Nephron (organoid): ENCODE measurements at regions not wholly inside any gene's neighbourhood (a gene's known extent, or its start where the extent isn't known, plus 50 kb on each side); places are given as distances from the start of the nearest gene placed in this dataset.
A peak's percentile ranks its signal among the peaks of the same experiment; 100 is the strongest.

ENCODE experiments used
- H3K27ac Mint-ChIP-seq, 3 experiments: 2 replicates each; pipeline ENCODE4 v1.8.0; 2020; ENCODE audit warnings: mixed read lengths in 3 of 3, mild to moderate bottlenecking in 2 of 3, moderate library complexity in 1 of 3
- H3K27me3 Mint-ChIP-seq: 2 replicates; pipeline ENCODE4 v1.8.0; 2021; ENCODE audit warnings: low read depth, mild to moderate bottlenecking, moderate library complexity, mixed read lengths
- H3K36me3 Mint-ChIP-seq: 2 replicates; pipeline ENCODE4 v1.8.0; 2020; ENCODE audit warnings: low read depth, mixed read lengths
- H3K4me1 Mint-ChIP-seq: 2 replicates; pipeline ENCODE4 v1.8.0; 2020; ENCODE audit warnings: mixed read lengths
- H3K4me3 Mint-ChIP-seq, 3 experiments: 2 replicates each; pipeline ENCODE4 v1.8.0; 2020; ENCODE audit warnings: mild to moderate bottlenecking in 3 of 3, mixed read lengths in 3 of 3, moderate library complexity in 2 of 3
- H3K9me3 Mint-ChIP-seq: 2 replicates; pipeline ENCODE4 v1.8.0; 2020; ENCODE audit warnings: mixed read lengths
- TF ChIP-seq, protein P1 (sequence below), 3 experiments: fragments of 200-600 bp; sonication (generic); IDR thresholded peaks; one replicate each; pipeline ENCODE4 v1.5.0; 2021; ENCODE audit warnings: antibody characterized with exemption in 3 of 3; ENCODE audit not compliant: unreplicated experiment in 3 of 3

GRCh38 chr5:74576941-74577456, 63.5 kb downstream of the ENC1 start:
- H3K4me1 Mint-ChIP-seq = peaks cover 29% of the 10 kb centered on the region
- H3K4me3 Mint-ChIP-seq = no peak overlapping the region
- H3K27me3 Mint-ChIP-seq = peaks cover 5% of the 10 kb centered on the region
- TF ChIP-seq, protein P1, sequence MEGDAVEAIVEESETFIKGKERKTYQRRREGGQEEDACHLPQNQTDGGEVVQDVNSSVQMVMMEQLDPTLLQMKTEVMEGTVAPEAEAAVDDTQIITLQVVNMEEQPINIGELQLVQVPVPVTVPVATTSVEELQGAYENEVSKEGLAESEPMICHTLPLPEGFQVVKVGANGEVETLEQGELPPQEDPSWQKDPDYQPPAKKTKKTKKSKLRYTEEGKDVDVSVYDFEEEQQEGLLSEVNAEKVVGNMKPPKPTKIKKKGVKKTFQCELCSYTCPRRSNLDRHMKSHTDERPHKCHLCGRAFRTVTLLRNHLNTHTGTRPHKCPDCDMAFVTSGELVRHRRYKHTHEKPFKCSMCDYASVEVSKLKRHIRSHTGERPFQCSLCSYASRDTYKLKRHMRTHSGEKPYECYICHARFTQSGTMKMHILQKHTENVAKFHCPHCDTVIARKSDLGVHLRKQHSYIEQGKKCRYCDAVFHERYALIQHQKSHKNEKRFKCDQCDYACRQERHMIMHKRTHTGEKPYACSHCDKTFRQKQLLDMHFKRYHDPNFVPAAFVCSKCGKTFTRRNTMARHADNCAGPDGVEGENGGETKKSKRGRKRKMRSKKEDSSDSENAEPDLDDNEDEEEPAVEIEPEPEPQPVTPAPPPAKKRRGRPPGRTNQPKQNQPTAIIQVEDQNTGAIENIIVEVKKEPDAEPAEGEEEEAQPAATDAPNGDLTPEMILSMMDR (IDR thresholded peaks at IDR 0.05; ENCODE audit: unreplicated experiment in 3 of 3) = no peak
- H3K27ac Mint-ChIP-seq = peak overlapping the region; percentile 74 to 94 (median 83)
- H3K36me3 Mint-ChIP-seq = no peaks in the 10 kb centered on the region
- no peaks in the 10 kb centered on the region for H3K9me3 Mint-ChIP-seq

- peaks cover 3% of the 10 kb centered on the region for H3K9me3 Mint-ChIP-seq
- H3K4me3 Mint-ChIP-seq = no peak overlapping the region
- no peaks in the 10 kb centered on the region for H3K36me3 Mint-ChIP-seq
- peaks cover 8% of the 10 kb centered on the region for H3K27me3 Mint-ChIP-seq
- TF ChIP-seq, protein P1 (IDR thresholded peaks at IDR 0.05; ENCODE audit: unreplicated experiment in 3 of 3) = no peak
- H3K27ac Mint-ChIP-seq = peak overlapping the region; percentile 30 to 82 (median 74)
- peaks cover 33% of the 10 kb centered on the region for H3K4me1 Mint-ChIP-seq
Measured at GRCh38 chr5:74575741-74576538, 64.6 kb downstream of the ENC1 start.

DNA sequence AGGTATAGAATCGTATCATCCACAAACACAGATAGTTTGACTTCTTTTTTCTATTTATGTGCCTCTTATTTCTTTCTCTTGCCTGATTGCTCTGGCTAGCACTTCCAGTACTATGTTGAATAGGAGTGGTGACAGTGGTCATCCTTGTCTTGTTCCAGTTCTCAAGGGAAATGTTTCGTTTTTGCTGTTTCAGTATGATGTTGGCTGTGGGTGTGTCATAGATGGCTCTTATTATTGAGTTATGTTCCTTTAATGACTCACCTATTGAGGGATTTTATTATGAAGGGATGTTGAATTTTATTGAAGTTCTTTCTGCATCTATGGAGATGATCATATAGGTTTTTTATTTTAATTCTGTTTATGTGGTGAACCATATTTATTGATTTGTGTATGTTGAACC, 70.3 kb downstream of the ENC1 start:
- H3K27ac Mint-ChIP-seq = no peak overlapping the region
- H3K4me3 Mint-ChIP-seq = no peak overlapping the region
- H3K9me3 Mint-ChIP-seq = peaks cover 13% of the 10 kb centered on the region
- peaks cover 4% of the 10 kb centered on the region for H3K27me3 Mint-ChIP-seq
- peaks cover 19% of the 10 kb centered on the region for H3K4me1 Mint-ChIP-seq
- H3K36me3 Mint-ChIP-seq = no peaks in the 10 kb centered on the region
- TF ChIP-seq, protein P1 (IDR thresholded peaks at IDR 0.05; ENCODE audit: unreplicated experiment in 3 of 3) = no peak

DNA sequence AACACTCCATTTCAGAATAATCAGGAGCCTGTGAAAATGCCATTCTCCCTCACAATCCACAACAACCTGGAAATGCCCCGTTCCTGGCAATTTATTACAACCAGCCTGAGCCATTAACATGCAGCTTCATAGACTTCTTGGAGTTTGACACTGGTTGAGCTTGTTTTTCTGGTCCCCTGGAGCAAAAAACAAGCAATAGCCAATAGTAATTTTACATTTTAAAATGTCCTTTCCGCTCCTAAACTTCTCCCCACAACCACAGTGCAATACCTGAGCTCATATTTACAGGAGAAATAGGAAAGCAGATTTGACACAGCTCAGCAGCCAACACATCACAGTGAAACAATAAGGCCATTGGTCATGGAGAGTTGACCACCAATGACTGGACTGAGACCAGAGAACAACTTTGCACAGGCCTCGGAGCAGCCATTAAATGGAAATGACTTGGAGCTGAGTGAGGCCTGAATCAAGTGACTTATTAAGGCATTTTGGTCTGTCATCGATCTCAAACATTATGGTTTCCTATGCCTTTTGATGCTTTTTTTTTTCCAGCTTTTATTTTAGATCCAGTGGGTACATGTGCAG, 73.0 kb downstream of the ENC1 start:
- Mint-ChIP-seq H3K27me3 (peaks cover 4% of the 10 kb centered on the region), H3K27ac (peak overlapping the region; percentile 87 to 91 (median 91)), H3K36me3 (no peaks in the 10 kb centered on the region), H3K4me1 (peaks cover 8% of the 10 kb centered on the region), H3K9me3 (peaks cover 13% of the 10 kb centered on the region), H3K4me3 (no peak overlapping the region)
- TF ChIP-seq, protein P1 (IDR thresholded peaks at IDR 0.05; ENCODE audit: unreplicated experiment in 3 of 3) = no peak

- H3K9me3 Mint-ChIP-seq = no peaks in the 10 kb centered on the region
- TF ChIP-seq, protein P1 (IDR thresholded peaks at IDR 0.05; ENCODE audit: unreplicated experiment in 3 of 3) = no peak
- H3K4me3 Mint-ChIP-seq = no peak overlapping the region
- H3K4me1 Mint-ChIP-seq = peaks cover 31% of the 10 kb centered on the region
- H3K27ac Mint-ChIP-seq = no peak overlapping the region
- H3K27me3 Mint-ChIP-seq = no peaks in the 10 kb centered on the region
- no peaks in the 10 kb centered on the region for H3K36me3 Mint-ChIP-seq
Measured at GRCh38 chr5:74562122-74562521, 78.4 kb downstream of the ENC1 start.
